MM.1S (cell line): ENCODE measurements at regions not wholly inside any gene's neighbourhood (a gene's known extent, or its start where the extent isn't known, plus 50 kb on each side); places are given as distances from the start of the nearest gene placed in this dataset.

Experiments
- CTCF ChIP-seq: fragments of 300-600 bp; sonication (generic); IDR thresholded peaks from 2 replicates; pipeline ENCODE4 v1.5.1; 2016; ENCODE audit warnings: antibody characterized with exemption, low read length, mixed read lengths
- EZH2 ChIP-seq: fragments of 300-600 bp; sonication (generic); optimal IDR thresholded peaks from 2 replicates; pipeline ENCODE3; 2017; ENCODE audit warnings: low read depth, mild to moderate bottlenecking, antibody characterized with exemption, low read length, mixed read lengths
- EZH2phosphoT487 ChIP-seq: fragments of 300-600 bp; sonication (generic); IDR thresholded peaks from 2 replicates; pipeline ENCODE4 v1.6.1; 2018; ENCODE audit warnings: antibody characterized with exemption, low read length

GRCh38 chr18:29608982-29609381 is 1432.1 kb upstream of the CDH2 start:
- TF ChIP-seq CTCF (no peak), EZH2 (no peak), EZH2phosphoT487 (no peak)
